KOPT-K1 (cell line): ENCODE measurements at regions not wholly inside any gene's neighbourhood (a gene's known extent, or its start where the extent isn't known, plus 50 kb on each side); places are given as distances from the start of the nearest gene placed in this dataset.
"Not testable (repeated sequence)": the region's sequence is repeated elsewhere in the genome, so short reads cannot be mapped to it uniquely, and the experiment has no call there.

Source experiments
- H3K27ac ChIP-seq: fragments of 200-600 bp; sonication (generic); 2 replicates; pipeline ENCODE4 v1.5.1; 2016; ENCODE audit warnings: antibody characterized with exemption, mild to moderate bottlenecking, low read depth, low read length; ENCODE audit not compliant: poor library complexity, severe bottlenecking
- H3K36me3 ChIP-seq: fragments of 200-600 bp; sonication (generic); 2 replicates; pipeline ENCODE4 v1.5.1; 2017; ENCODE audit warnings: antibody characterized with exemption, mild to moderate bottlenecking, low read length, moderate library complexity; ENCODE audit not compliant: insufficient read depth
- H3K9me3 ChIP-seq: fragments of 200-600 bp; sonication (generic); 2 replicates; pipeline ENCODE4 v1.5.1; 2017; ENCODE audit warnings: antibody characterized with exemption, low read length, mild to moderate bottlenecking; ENCODE audit not compliant: insufficient read depth, poor library complexity, severe bottlenecking

GRCh38 chr3:23127196-23127595 is 75.9 kb upstream of the UBE2E2 start:
- Histone ChIP-seq H3K9me3 (no peaks in the 10 kb centered on the region), H3K27ac (no peak overlapping the region), H3K36me3 (no peaks in the 10 kb centered on the region)

- Histone ChIP-seq H3K36me3 (no peaks in the 10 kb centered on the region), H3K9me3 (no peaks in the 10 kb centered on the region), H3K27ac (no peak overlapping the region)
Observed at GRCh38 chr3:23128655-23129054, 74.5 kb upstream of the UBE2E2 start.

GRCh38 chr3:23129117-23129516 is 74.0 kb upstream of the UBE2E2 start:
- Histone ChIP-seq H3K9me3 (no peaks in the 10 kb centered on the region), H3K36me3 (no peaks in the 10 kb centered on the region), H3K27ac (no peak overlapping the region)

GRCh38 chr3:23129817-23130216 is 73.3 kb upstream of the UBE2E2 start:
- Histone ChIP-seq H3K9me3 (no peaks in the 10 kb centered on the region), H3K27ac (no peak overlapping the region), H3K36me3 (no peaks in the 10 kb centered on the region)

GRCh38 chr3:23130406-23130805 is 72.7 kb upstream of the UBE2E2 start:
- H3K27ac ChIP-seq = no peak overlapping the region
- H3K9me3 ChIP-seq = no peaks in the 10 kb centered on the region
- no peaks in the 10 kb centered on the region for H3K36me3 ChIP-seq

GRCh38 chr3:23135026-23135785 is 67.9 kb upstream of the UBE2E2 start:
- Histone ChIP-seq H3K36me3 (no peaks in the 10 kb centered on the region), H3K9me3 (no peaks in the 10 kb centered on the region), H3K27ac (no peak overlapping the region)

- Histone ChIP-seq H3K9me3 (no peaks in the 10 kb centered on the region), H3K27ac (no peak overlapping the region)
Observed at GRCh38 chr3:23136054-23136453, 67.1 kb upstream of the UBE2E2 start.

GRCh38 chr3:23144051-23144450 is 59.1 kb upstream of the UBE2E2 start:
- not testable (repeated sequence) for H3K9me3 ChIP-seq, H3K36me3 ChIP-seq
- H3K27ac ChIP-seq = peak overlapping the region; percentile 27

More at GRCh38 chr3:23136054-23136453, 67.1 kb upstream of the UBE2E2 start:
- H3K36me3 ChIP-seq = no peaks in the 10 kb centered on the region

- H3K36me3 ChIP-seq = no peaks in the 10 kb centered on the region
- no peak overlapping the region for H3K27ac ChIP-seq
- no peaks in the 10 kb centered on the region for H3K9me3 ChIP-seq
Observed at GRCh38 chr3:23146163-23146562, 57.0 kb upstream of the UBE2E2 start.

- Histone ChIP-seq H3K27ac (no peak overlapping the region), H3K9me3 (peaks cover 6% of the 10 kb centered on the region), H3K36me3 (no peaks in the 10 kb centered on the region)
Observed at GRCh38 chr3:23152989-23153388, 50.1 kb upstream of the UBE2E2 start.
